ENCODE measurements at regions not wholly inside any gene's neighbourhood (a gene's known extent, or its start where the extent isn't known, plus 50 kb on each side); places are given as distances from the start of the nearest gene placed in this dataset.

GRCh38 chr20:60317401-60317800, 359.2 kb downstream of the CDH26 start:
- in situ Hi-C loops (cut with MboI; ENCODE audit: low sequenced_read_pairs) = no loop called here
- no peaks in the 10 kb centered on the region for H3K4me1 ChIP-seq
- H3K9me3 ChIP-seq = no peaks in the 10 kb centered on the region
- no peaks in the 10 kb centered on the region for H3K27me3 ChIP-seq (ENCODE audit: low read depth)
- H3K36me3 ChIP-seq (replicated peaks) = no peaks in the 10 kb centered on the region
- DNase-seq (ENCODE audit: low spot score in 2 of 2) = no peak
- no peak overlapping the region for H3K4me3 ChIP-seq

- no peaks in the 10 kb centered on the region for H3K4me1 ChIP-seq
- no peaks in the 10 kb centered on the region for H3K9me3 ChIP-seq
- no peak for DNase-seq (ENCODE audit: low spot score in 2 of 2)
- H3K4me3 ChIP-seq = no peak overlapping the region
- in situ Hi-C loops (cut with MboI; ENCODE audit: low sequenced_read_pairs) = no loop called here
- H3K27me3 ChIP-seq (ENCODE audit: low read depth) = no peaks in the 10 kb centered on the region
- no peaks in the 10 kb centered on the region for H3K36me3 ChIP-seq (replicated peaks)
These were observed 363.4 kb downstream of the CDH26 start for GRCh38 chr20:60321601-60322000.

GRCh38 chr20:60326821-60327220, 368.6 kb downstream of the CDH26 start:
- in situ Hi-C loops (cut with MboI; ENCODE audit: low sequenced_read_pairs) = no loop called here
- no peak for DNase-seq (ENCODE audit: low spot score in 2 of 2)
- Histone ChIP-seq H3K4me3 (no peak overlapping the region), H3K36me3 (replicated peaks) (no peaks in the 10 kb centered on the region), H3K4me1 (no peaks in the 10 kb centered on the region), H3K27me3 (ENCODE audit: low read depth) (no peaks in the 10 kb centered on the region), H3K9me3 (no peaks in the 10 kb centered on the region)

- H3K4me3 ChIP-seq = no peak overlapping the region
- no peaks in the 10 kb centered on the region for H3K36me3 ChIP-seq (replicated peaks)
- H3K4me1 ChIP-seq = no peaks in the 10 kb centered on the region
- no peaks in the 10 kb centered on the region for H3K9me3 ChIP-seq
- in situ Hi-C loops (cut with MboI; ENCODE audit: low sequenced_read_pairs) = no loop called here
- DNase-seq (ENCODE audit: low spot score in 2 of 2) = no peak
- no peaks in the 10 kb centered on the region for H3K27me3 ChIP-seq (ENCODE audit: low read depth)
These were observed 369.9 kb downstream of the CDH26 start for GRCh38 chr20:60327971-60328660.

GRCh38 chr20:60330461-60330860, 372.2 kb downstream of the CDH26 start:
- H3K27me3 ChIP-seq (ENCODE audit: low read depth) = no peaks in the 10 kb centered on the region
- no peak overlapping the region for H3K4me3 ChIP-seq
- in situ Hi-C loops (cut with MboI; ENCODE audit: low sequenced_read_pairs) = no loop called here
- no peak for DNase-seq (ENCODE audit: low spot score in 2 of 2)
- no peaks in the 10 kb centered on the region for H3K9me3 ChIP-seq
- no peaks in the 10 kb centered on the region for H3K4me1 ChIP-seq
- H3K36me3 ChIP-seq (replicated peaks) = no peaks in the 10 kb centered on the region

GRCh38 chr20:60331688-60332300, 373.6 kb downstream of the CDH26 start:
- H3K9me3 ChIP-seq = no peaks in the 10 kb centered on the region
- no peak overlapping the region for H3K4me3 ChIP-seq
- no peak for DNase-seq (ENCODE audit: low spot score in 2 of 2)
- H3K36me3 ChIP-seq (replicated peaks) = no peaks in the 10 kb centered on the region
- no peaks in the 10 kb centered on the region for H3K27me3 ChIP-seq (ENCODE audit: low read depth)
- in situ Hi-C loops (cut with MboI; ENCODE audit: low sequenced_read_pairs) = no loop called here
- H3K4me1 ChIP-seq = no peaks in the 10 kb centered on the region

GRCh38 chr20:60332523-60332922, 374.3 kb downstream of the CDH26 start:
- no peak for DNase-seq (ENCODE audit: low spot score in 2 of 2)

GRCh38 chr20:60334911-60335310, 376.7 kb downstream of the CDH26 start:
- Histone ChIP-seq H3K4me1 (no peaks in the 10 kb centered on the region), H3K4me3 (no peak overlapping the region), H3K27me3 (ENCODE audit: low read depth) (no peaks in the 10 kb centered on the region), H3K9me3 (no peaks in the 10 kb centered on the region), H3K36me3 (replicated peaks) (no peaks in the 10 kb centered on the region)
- DNase-seq (ENCODE audit: low spot score in 2 of 2) = no peak
- in situ Hi-C loops (cut with MboI; ENCODE audit: low sequenced_read_pairs) = no loop called here

More at GRCh38 chr20:60332523-60332922, 374.3 kb downstream of the CDH26 start:
- H3K4me3 ChIP-seq = no peak overlapping the region
- no peaks in the 10 kb centered on the region for H3K4me1 ChIP-seq
- H3K36me3 ChIP-seq (replicated peaks) = no peaks in the 10 kb centered on the region
- in situ Hi-C loops (cut with MboI; ENCODE audit: low sequenced_read_pairs) = no loop called here
- no peaks in the 10 kb centered on the region for H3K9me3 ChIP-seq
- H3K27me3 ChIP-seq (ENCODE audit: low read depth) = no peaks in the 10 kb centered on the region

GRCh38 chr20:60338556-60338955, 380.3 kb downstream of the CDH26 start:
- Histone ChIP-seq H3K9me3 (no peaks in the 10 kb centered on the region), H3K4me3 (no peak overlapping the region), H3K4me1 (no peaks in the 10 kb centered on the region), H3K36me3 (replicated peaks) (no peaks in the 10 kb centered on the region), H3K27me3 (ENCODE audit: low read depth) (no peaks in the 10 kb centered on the region)
- in situ Hi-C loops (cut with MboI; ENCODE audit: low sequenced_read_pairs) = no loop called here
- DNase-seq (ENCODE audit: low spot score in 2 of 2) = no peak

GRCh38 chr20:60339738-60340137, 381.5 kb downstream of the CDH26 start:
- Histone ChIP-seq H3K9me3 (no peaks in the 10 kb centered on the region), H3K27me3 (ENCODE audit: low read depth) (no peaks in the 10 kb centered on the region), H3K4me3 (no peak overlapping the region), H3K36me3 (replicated peaks) (no peaks in the 10 kb centered on the region), H3K4me1 (no peaks in the 10 kb centered on the region)
- in situ Hi-C loops (cut with MboI; ENCODE audit: low sequenced_read_pairs) = no loop called here
- no peak for DNase-seq (ENCODE audit: low spot score in 2 of 2)

- Histone ChIP-seq H3K4me1 (no peaks in the 10 kb centered on the region), H3K27me3 (ENCODE audit: low read depth) (no peaks in the 10 kb centered on the region), H3K4me3 (no peak overlapping the region), H3K9me3 (no peaks in the 10 kb centered on the region), H3K36me3 (replicated peaks) (no peaks in the 10 kb centered on the region)
- in situ Hi-C loops (cut with MboI; ENCODE audit: low sequenced_read_pairs) = no loop called here
- DNase-seq (ENCODE audit: low spot score in 2 of 2) = no peak
These were observed 382.0 kb downstream of the CDH26 start for GRCh38 chr20:60340232-60340631.

- DNase-seq (ENCODE audit: low spot score in 2 of 2) = no peak
- H3K4me3 ChIP-seq = no peak overlapping the region
- no peaks in the 10 kb centered on the region for H3K27me3 ChIP-seq (ENCODE audit: low read depth)
- H3K36me3 ChIP-seq (replicated peaks) = no peaks in the 10 kb centered on the region
- no peaks in the 10 kb centered on the region for H3K4me1 ChIP-seq
- H3K9me3 ChIP-seq = no peaks in the 10 kb centered on the region
- in situ Hi-C loops (cut with MboI; ENCODE audit: low sequenced_read_pairs) = no loop called here
These were observed 382.8 kb downstream of the CDH26 start for GRCh38 chr20:60341062-60341461.

GRCh38 chr20:60345106-60345505, 386.9 kb downstream of the CDH26 start:
- in situ Hi-C loops (cut with MboI; ENCODE audit: low sequenced_read_pairs) = no loop called here
- H3K36me3 ChIP-seq (replicated peaks) = no peaks in the 10 kb centered on the region
- no peak for DNase-seq (ENCODE audit: low spot score in 2 of 2)
- no peaks in the 10 kb centered on the region for H3K4me1 ChIP-seq
- H3K4me3 ChIP-seq = no peak overlapping the region
- H3K27me3 ChIP-seq (ENCODE audit: low read depth) = no peaks in the 10 kb centered on the region
- H3K9me3 ChIP-seq = no peaks in the 10 kb centered on the region

GRCh38 chr20:60349418-60349817, 391.2 kb downstream of the CDH26 start:
- Histone ChIP-seq H3K27me3 (ENCODE audit: low read depth) (no peaks in the 10 kb centered on the region), H3K9me3 (no peaks in the 10 kb centered on the region), H3K4me3 (no peak overlapping the region), H3K4me1 (no peaks in the 10 kb centered on the region), H3K36me3 (replicated peaks) (no peaks in the 10 kb centered on the region)
- no peak for DNase-seq (ENCODE audit: low spot score in 2 of 2)
- in situ Hi-C loops (cut with MboI; ENCODE audit: low sequenced_read_pairs) = no loop called here

- Histone ChIP-seq H3K4me1 (no peaks in the 10 kb centered on the region), H3K9me3 (no peaks in the 10 kb centered on the region), H3K27me3 (ENCODE audit: low read depth) (no peaks in the 10 kb centered on the region), H3K4me3 (no peak overlapping the region), H3K36me3 (replicated peaks) (no peaks in the 10 kb centered on the region)
- in situ Hi-C loops (cut with MboI; ENCODE audit: low sequenced_read_pairs) = no loop called here
- no peak for DNase-seq (ENCODE audit: low spot score in 2 of 2)
These were observed 393.8 kb downstream of the CDH26 start for GRCh38 chr20:60352017-60352416.
